Ovary (tissue), 7 donors: ENCODE measurements at regions not wholly inside any gene's neighbourhood (a gene's known extent, or its start where the extent isn't known, plus 50 kb on each side); places are given as distances from the start of the nearest gene placed in this dataset.

Source experiments
- DNase-seq, 5 donors: peaks; one replicate each; pipeline ENCODE4 v3.0.0-alpha.2; 2019 to 2020
- H3K27ac ChIP-seq, 2 donors: fragments of 200-600 bp; one replicate each; pipeline versions ENCODE4 v1.5.1 to v1.8.0; 2019 to 2022
- H3K27me3 ChIP-seq: fragments of 200-600 bp; one replicate; pipeline ENCODE4 v1.8.0; 2022
- H3K36me3 ChIP-seq: fragments of 200-600 bp; sonication (generic); one replicate; pipeline ENCODE4 v1.5.1; 2019
- H3K4me1 ChIP-seq: one replicate; pipeline ENCODE4 v1.8.1; 2013; ENCODE audit warnings: mild to moderate bottlenecking, moderate library complexity; ENCODE audit not compliant: insufficient read depth
- H3K4me3 ChIP-seq: fragments of 200-600 bp; sonication (generic); one replicate; pipeline ENCODE4 v1.5.1; 2017
- H3K9me3 ChIP-seq, 2 donors: fragments of 200-600 bp in 1 of 2; sonication (generic) in 1 of 2; one replicate each; pipeline versions ENCODE4 v1.5.1 to v1.8.1; 2013 to 2019; ENCODE audit warnings: mild to moderate bottlenecking in 1 of 2, moderate library complexity in 1 of 2
- CTCF ChIP-seq, 3 donors: fragments of 450-650 bp in 2 of 3; fragments of 200-600 bp in 1 of 3; IDR thresholded peaks; one replicate each; pipeline versions ENCODE4 v1.5.1 to v1.8.0; 2016 to 2022; ENCODE audit warnings: antibody characterized with exemption in 3 of 3, mild to moderate bottlenecking in 1 of 3
- EP300 ChIP-seq: sonication (generic); formaldehyde crosslinking; IDR thresholded peaks from one replicate; pipeline ENCODE4 v1.6.1; 2017; ENCODE audit warnings: antibody characterized with exemption
- POLR2A ChIP-seq: fragments of 450-650 bp; IDR thresholded peaks from one replicate; pipeline ENCODE4 v1.6.1; 2017; ENCODE audit warnings: antibody characterized with exemption, mild to moderate bottlenecking, moderate library complexity
- WGBS, 3 donors: extraction: QIAGEN DNeasy Blood & Tissue Kit in 1 of 3; methylation state at CpG; one replicate each; pipeline versions ENCODE4 v1.1.5 to v1.1.7; 2013 to 2017; 5-methylcytosine and 5-hydroxymethylcytosine counted together
- intact Hi-C, 4 donors: fragments of 100-400 bp; cut with DNase I; formaldehyde crosslinking; loops; one replicate each; pipeline versions ENCODE4 v1.11.0 to v1.15.1; 2022 to 2023
- donor health status: DM: no; HTN: no; CAD: no; lungs with moderate emphysema.
- donor health status: DM: no; HTN: no; CAD: no.
- donor health status: Bipolar disorder and iron deficiency.
- donor health status: DM: no; HTN: no; CAD: no.
- donor health status: DM: yes; HTN: yes; CAD: no.

GRCh38 chr15:62462268-62462667, 297.2 kb upstream of the C2CD4B start:
- no peaks in the 10 kb centered on the region for H3K9me3 ChIP-seq

GRCh38 chr15:62462721-62463120, 297.6 kb upstream of the C2CD4B start:
- WGBS, 3 donors: 54 to 58% (median 56%) methylated on average over 7 of the region's 7 CpGs
- H3K4me1 ChIP-seq: peaks cover 1% of the 10 kb centered on the region

More at GRCh38 chr15:62462268-62462667, 297.2 kb upstream of the C2CD4B start:
- intact Hi-C loops: no loop called here
- Histone ChIP-seq H3K27ac (no peak overlapping the region), H3K4me3 (no peak overlapping the region), H3K27me3 (no peaks in the 10 kb centered on the region), H3K36me3 (no peaks in the 10 kb centered on the region), H3K4me1 (peaks cover 1% of the 10 kb centered on the region)
- DNase-seq: no peak
- 16 to 35% (median 30%) methylated on average over 1 of the region's 1 CpG for WGBS, 3 donors
- TF ChIP-seq EP300: no peak
- no peak for TF ChIP-seq CTCF (IDR thresholded peaks at IDR 0.05)
- no peak for TF ChIP-seq POLR2A

DNA sequence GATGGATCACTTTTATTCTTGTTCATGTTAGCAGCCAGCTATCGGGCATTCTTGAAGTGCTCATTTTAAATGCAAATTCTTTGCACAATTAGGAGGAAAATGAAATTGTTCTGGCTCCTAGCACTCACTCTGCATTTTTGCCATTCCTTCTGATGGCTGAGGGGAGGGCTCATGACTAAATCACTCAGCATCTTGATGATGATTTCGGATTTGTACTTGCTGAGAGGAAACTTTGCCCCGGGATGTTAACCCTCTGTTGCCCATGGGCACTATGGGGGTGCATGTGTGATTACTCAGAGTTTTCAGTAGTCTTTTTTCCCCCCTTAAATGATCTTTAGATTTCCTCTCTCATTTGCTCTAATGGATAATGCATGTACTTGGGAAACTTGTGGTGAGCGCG, 299.6 kb upstream of the C2CD4B start:
- Histone ChIP-seq H3K4me3 (no peak overlapping the region), H3K27me3 (no peaks in the 10 kb centered on the region), H3K9me3 (no peaks in the 10 kb centered on the region), H3K4me1 (peaks cover 1% of the 10 kb centered on the region), H3K36me3 (no peaks in the 10 kb centered on the region), H3K27ac (no peak overlapping the region)
- TF ChIP-seq EP300 (no peak), POLR2A (no peak), CTCF (IDR thresholded peaks at IDR 0.05) (no peak)
- 3 to 13% (median 12%) methylated on average over 5 of the region's 5 CpGs for WGBS, 3 donors
- DNase-seq: no peak
- intact Hi-C loops: no loop called here

More at GRCh38 chr15:62462721-62463120, 297.6 kb upstream of the C2CD4B start:
- no peak for DNase-seq
- intact Hi-C loops: no loop called here
- H3K9me3 ChIP-seq: no peaks in the 10 kb centered on the region
- TF ChIP-seq EP300 (no peak), CTCF (IDR thresholded peaks at IDR 0.05) (no peak), POLR2A (no peak)
- H3K36me3 ChIP-seq: no peaks in the 10 kb centered on the region
- no peak overlapping the region for H3K27ac ChIP-seq
- H3K27me3 ChIP-seq: no peaks in the 10 kb centered on the region
- no peak overlapping the region for H3K4me3 ChIP-seq

DNA sequence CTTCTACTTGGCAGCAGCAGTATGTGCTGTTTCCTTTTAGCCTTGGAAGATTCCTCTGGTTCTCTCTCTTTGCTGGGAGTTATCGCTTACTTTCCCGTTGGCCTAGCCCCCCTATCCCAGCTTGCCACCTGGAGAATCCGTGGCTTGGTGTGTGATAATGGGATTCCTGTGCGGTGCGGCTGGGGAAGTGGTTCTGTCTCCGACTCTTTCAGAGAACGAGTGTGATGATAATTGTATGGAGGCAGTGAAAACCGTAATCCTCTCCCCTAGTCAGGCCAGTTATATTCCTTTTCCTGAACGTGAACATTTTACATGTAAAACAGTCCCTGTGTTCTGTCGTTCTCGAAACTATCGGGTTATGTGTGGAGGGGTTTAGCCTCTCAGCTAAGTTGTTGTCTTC, 300.1 kb upstream of the C2CD4B start:
- H3K9me3 ChIP-seq: no peaks in the 10 kb centered on the region
- H3K4me3 ChIP-seq: no peak overlapping the region
- 8 to 19% (median 13%) methylated on average over 12 of the region's 12 CpGs for WGBS, 3 donors
- intact Hi-C loops: no loop called here
- no peak for TF ChIP-seq POLR2A
- TF ChIP-seq EP300: no peak
- TF ChIP-seq CTCF (IDR thresholded peaks at IDR 0.05): no peak
- H3K4me1 ChIP-seq: peaks cover 1% of the 10 kb centered on the region
- no peaks in the 10 kb centered on the region for H3K36me3 ChIP-seq
- H3K27ac ChIP-seq: no peak overlapping the region
- H3K27me3 ChIP-seq: no peaks in the 10 kb centered on the region
- DNase-seq: no peak

- H3K4me3 ChIP-seq: no peak overlapping the region
- no peak for TF ChIP-seq CTCF (IDR thresholded peaks at IDR 0.05)
- no peak for TF ChIP-seq POLR2A
- TF ChIP-seq EP300: no peak
- no peaks in the 10 kb centered on the region for H3K36me3 ChIP-seq
- no peaks in the 10 kb centered on the region for H3K9me3 ChIP-seq
- peaks cover 5% of the 10 kb centered on the region for H3K4me1 ChIP-seq
- no peaks in the 10 kb centered on the region for H3K27me3 ChIP-seq
- DNase-seq: no peak
- intact Hi-C loops: no loop called here
- no peak overlapping the region for H3K27ac ChIP-seq
Observed at GRCh38 chr15:62469478-62469873, 304.4 kb upstream of the C2CD4B start.
